ENCODE measurements at regions not wholly inside any gene's neighbourhood (a gene's known extent, or its start where the extent isn't known, plus 50 kb on each side); places are given as distances from the start of the nearest gene placed in this dataset.
A peak's percentile ranks its signal among the peaks of the same experiment; 100 is the strongest.

DNA sequence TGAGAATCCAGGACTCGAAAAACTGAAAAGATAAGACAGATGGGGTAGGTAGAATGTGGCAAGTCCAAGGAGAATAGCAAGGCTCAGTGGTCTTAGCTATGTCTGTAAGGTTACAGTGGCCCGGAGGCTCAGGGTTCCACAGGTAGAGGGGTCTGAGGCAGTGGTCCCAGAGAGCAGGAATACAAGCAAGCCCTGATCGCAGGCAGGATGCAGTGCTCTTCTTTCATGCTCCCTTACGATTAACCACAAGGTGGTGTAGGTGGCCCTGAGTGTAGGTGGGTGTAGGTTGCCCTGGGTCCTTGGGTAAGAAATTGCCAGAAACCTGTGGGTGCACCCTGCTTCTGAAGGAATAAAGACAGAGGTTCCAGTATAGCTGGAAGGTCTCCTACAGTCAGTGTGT, 99.1 kb upstream of the RAB3GAP2 start:
- TF ChIP-seq, protein P1, sequence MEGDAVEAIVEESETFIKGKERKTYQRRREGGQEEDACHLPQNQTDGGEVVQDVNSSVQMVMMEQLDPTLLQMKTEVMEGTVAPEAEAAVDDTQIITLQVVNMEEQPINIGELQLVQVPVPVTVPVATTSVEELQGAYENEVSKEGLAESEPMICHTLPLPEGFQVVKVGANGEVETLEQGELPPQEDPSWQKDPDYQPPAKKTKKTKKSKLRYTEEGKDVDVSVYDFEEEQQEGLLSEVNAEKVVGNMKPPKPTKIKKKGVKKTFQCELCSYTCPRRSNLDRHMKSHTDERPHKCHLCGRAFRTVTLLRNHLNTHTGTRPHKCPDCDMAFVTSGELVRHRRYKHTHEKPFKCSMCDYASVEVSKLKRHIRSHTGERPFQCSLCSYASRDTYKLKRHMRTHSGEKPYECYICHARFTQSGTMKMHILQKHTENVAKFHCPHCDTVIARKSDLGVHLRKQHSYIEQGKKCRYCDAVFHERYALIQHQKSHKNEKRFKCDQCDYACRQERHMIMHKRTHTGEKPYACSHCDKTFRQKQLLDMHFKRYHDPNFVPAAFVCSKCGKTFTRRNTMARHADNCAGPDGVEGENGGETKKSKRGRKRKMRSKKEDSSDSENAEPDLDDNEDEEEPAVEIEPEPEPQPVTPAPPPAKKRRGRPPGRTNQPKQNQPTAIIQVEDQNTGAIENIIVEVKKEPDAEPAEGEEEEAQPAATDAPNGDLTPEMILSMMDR (optimal IDR thresholded peaks at IDR 0.05 in 1 of 3, IDR thresholded peaks at IDR 0.05 in 1 of 3, conservative IDR thresholded peaks at IDR 0.05 in 1 of 3; ENCODE audit: extremely low read depth in 1 of 3, insufficient read depth in 2 of 3, low read length in 3 of 3) = peak; percentile 41 to 70 (median 43)
- TF ChIP-seq EZH2 (IDR thresholded peaks at IDR 0.05; ENCODE audit: low read length) = no peak
